ENCODE measurements at regions not wholly inside any gene's neighbourhood (a gene's known extent, or its start where the extent isn't known, plus 50 kb on each side); places are given as distances from the start of the nearest gene placed in this dataset.

DNA sequence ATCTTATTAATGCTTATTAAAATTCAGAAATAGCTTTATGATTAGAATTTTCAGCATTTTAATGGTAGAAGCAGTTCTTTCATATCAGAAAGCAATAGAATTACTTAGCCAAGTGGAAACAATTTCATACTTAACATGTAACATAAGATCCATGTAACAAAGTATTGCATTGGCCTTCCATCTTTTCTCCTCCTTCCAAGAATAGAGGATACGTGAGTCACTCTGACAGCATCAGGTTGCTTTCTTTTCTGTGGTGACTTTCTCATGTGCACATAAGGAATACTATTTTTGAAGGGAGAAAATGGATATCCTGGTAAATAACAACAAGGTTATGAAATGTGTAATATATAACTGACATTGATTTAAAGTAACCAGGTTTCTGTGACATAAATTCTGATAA lies 272.2 kb downstream of the ANXA1 start:
- Histone ChIP-seq H3K4me3 (ENCODE audit: low read depth, low read length) (no peak overlapping the region), H3K36me3 (ENCODE audit: control insufficient read depth, insufficient read depth, low read length) (no peaks in the 10 kb centered on the region), H3K27me3 (replicated peaks; ENCODE audit: control insufficient read depth, insufficient read depth, low read length) (no peaks in the 10 kb centered on the region), H3K9me3 (no peaks in the 10 kb centered on the region), H3K4me1 (no peaks in the 10 kb centered on the region)
- Mint-ChIP-seq H3K27ac (ENCODE audit: unreplicated experiment) (no peak overlapping the region), H3K4me3 (ENCODE audit: unreplicated experiment) (no peak overlapping the region), H3K27me3 (ENCODE audit: insufficient read depth, unreplicated experiment) (no peaks in the 10 kb centered on the region), H3K4me1 (ENCODE audit: low read depth, unreplicated experiment) (no peaks in the 10 kb centered on the region), H3K36me3 (ENCODE audit: insufficient read depth, unreplicated experiment) (no peaks in the 10 kb centered on the region), H3K9me3 (ENCODE audit: unreplicated experiment) (no peaks in the 10 kb centered on the region)
- no TSS peak for BruUV-seq (replicated peaks)
- DNase-seq = no peak
- TF ChIP-seq, protein P1, sequence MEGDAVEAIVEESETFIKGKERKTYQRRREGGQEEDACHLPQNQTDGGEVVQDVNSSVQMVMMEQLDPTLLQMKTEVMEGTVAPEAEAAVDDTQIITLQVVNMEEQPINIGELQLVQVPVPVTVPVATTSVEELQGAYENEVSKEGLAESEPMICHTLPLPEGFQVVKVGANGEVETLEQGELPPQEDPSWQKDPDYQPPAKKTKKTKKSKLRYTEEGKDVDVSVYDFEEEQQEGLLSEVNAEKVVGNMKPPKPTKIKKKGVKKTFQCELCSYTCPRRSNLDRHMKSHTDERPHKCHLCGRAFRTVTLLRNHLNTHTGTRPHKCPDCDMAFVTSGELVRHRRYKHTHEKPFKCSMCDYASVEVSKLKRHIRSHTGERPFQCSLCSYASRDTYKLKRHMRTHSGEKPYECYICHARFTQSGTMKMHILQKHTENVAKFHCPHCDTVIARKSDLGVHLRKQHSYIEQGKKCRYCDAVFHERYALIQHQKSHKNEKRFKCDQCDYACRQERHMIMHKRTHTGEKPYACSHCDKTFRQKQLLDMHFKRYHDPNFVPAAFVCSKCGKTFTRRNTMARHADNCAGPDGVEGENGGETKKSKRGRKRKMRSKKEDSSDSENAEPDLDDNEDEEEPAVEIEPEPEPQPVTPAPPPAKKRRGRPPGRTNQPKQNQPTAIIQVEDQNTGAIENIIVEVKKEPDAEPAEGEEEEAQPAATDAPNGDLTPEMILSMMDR (IDR thresholded peaks at IDR 0.05; ENCODE audit: insufficient read depth in 1 of 2, low read depth in 1 of 2, low read length in 1 of 2, severe bottlenecking in 1 of 2, unreplicated experiment in 1 of 2) = no peak
- intact Hi-C loops (cut with micrococcal nuclease; ENCODE audit: unreplicated experiment) = no loop called here
- CTCF ChIA-PET = no interaction called here
- POLR2A ChIA-PET = no interaction called here

- no peaks in the 10 kb centered on the region for H3K9me3 Mint-ChIP-seq (ENCODE audit: unreplicated experiment)
- H3K9me3 ChIP-seq = no peaks in the 10 kb centered on the region
- H3K27me3 Mint-ChIP-seq (ENCODE audit: insufficient read depth, unreplicated experiment) = no peaks in the 10 kb centered on the region
- no peaks in the 10 kb centered on the region for H3K4me1 Mint-ChIP-seq (ENCODE audit: low read depth, unreplicated experiment)
- H3K4me1 ChIP-seq = no peaks in the 10 kb centered on the region
- no peak overlapping the region for H3K27ac Mint-ChIP-seq (ENCODE audit: unreplicated experiment)
- H3K4me3 Mint-ChIP-seq (ENCODE audit: unreplicated experiment) = no peak overlapping the region
- no peak for DNase-seq
- no peak overlapping the region for H3K4me3 ChIP-seq (ENCODE audit: low read depth, low read length)
- no peaks in the 10 kb centered on the region for H3K27me3 ChIP-seq (replicated peaks; ENCODE audit: control insufficient read depth, insufficient read depth, low read length)
- TF ChIP-seq, protein P1 (IDR thresholded peaks at IDR 0.05; ENCODE audit: insufficient read depth in 1 of 2, low read depth in 1 of 2, low read length in 1 of 2, severe bottlenecking in 1 of 2, unreplicated experiment in 1 of 2) = no peak
- CTCF ChIA-PET = no interaction called here
- POLR2A ChIA-PET = no interaction called here
- no peaks in the 10 kb centered on the region for H3K36me3 ChIP-seq (ENCODE audit: control insufficient read depth, insufficient read depth, low read length)
- H3K36me3 Mint-ChIP-seq (ENCODE audit: insufficient read depth, unreplicated experiment) = no peaks in the 10 kb centered on the region
- intact Hi-C loops (cut with micrococcal nuclease; ENCODE audit: unreplicated experiment) = no loop called here
- no TSS peak for BruUV-seq (replicated peaks)
Measured at GRCh38 chr9:73426269-73426668, 274.6 kb downstream of the ANXA1 start.

- Mint-ChIP-seq H3K36me3 (ENCODE audit: insufficient read depth, unreplicated experiment) (no peaks in the 10 kb centered on the region), H3K27me3 (ENCODE audit: insufficient read depth, unreplicated experiment) (no peaks in the 10 kb centered on the region), H3K4me1 (ENCODE audit: low read depth, unreplicated experiment) (no peaks in the 10 kb centered on the region), H3K9me3 (ENCODE audit: unreplicated experiment) (no peaks in the 10 kb centered on the region), H3K27ac (ENCODE audit: unreplicated experiment) (no peak overlapping the region), H3K4me3 (ENCODE audit: unreplicated experiment) (no peak overlapping the region)
- TF ChIP-seq, protein P1 (IDR thresholded peaks at IDR 0.05; ENCODE audit: insufficient read depth in 1 of 2, low read depth in 1 of 2, low read length in 1 of 2, severe bottlenecking in 1 of 2, unreplicated experiment in 1 of 2) = no peak
- Histone ChIP-seq H3K27me3 (replicated peaks; ENCODE audit: control insufficient read depth, insufficient read depth, low read length) (no peaks in the 10 kb centered on the region), H3K9me3 (no peaks in the 10 kb centered on the region), H3K4me3 (ENCODE audit: low read depth, low read length) (no peak overlapping the region), H3K36me3 (ENCODE audit: control insufficient read depth, insufficient read depth, low read length) (no peaks in the 10 kb centered on the region), H3K4me1 (no peaks in the 10 kb centered on the region)
- ChIA-PET CTCF (no interaction called here), POLR2A (no interaction called here)
- intact Hi-C loops (cut with micrococcal nuclease; ENCODE audit: unreplicated experiment) = no loop called here
- BruUV-seq (replicated peaks) = no TSS peak
- DNase-seq = no peak
Measured at GRCh38 chr9:73434826-73435225, 283.2 kb downstream of the ANXA1 start.

Data from Caco-2 (cell line).